Sigmoid colon (tissue), 4 donors: ENCODE measurements at regions not wholly inside any gene's neighbourhood (a gene's known extent, or its start where the extent isn't known, plus 50 kb on each side); places are given as distances from the start of the nearest gene placed in this dataset.

Experiments
- EP300 ChIP-seq, 4 donors: sonication (generic); formaldehyde crosslinking; IDR thresholded peaks; one replicate each; pipeline ENCODE4 v1.6.1; 2017; ENCODE audit warnings: antibody characterized with exemption in 4 of 4
- POLR2A ChIP-seq, 2 donors: fragments of 450-650 bp; IDR thresholded peaks; one replicate each; pipeline ENCODE4 v1.6.1; 2016; ENCODE audit warnings: antibody characterized with exemption in 2 of 2, mild to moderate bottlenecking in 2 of 2, moderate library complexity in 2 of 2
- TF ChIP-seq, protein P1 (sequence below), 4 experiments: fragments of 450-650 bp in 3 of 4; fragments of 200-600 bp in 1 of 4; IDR thresholded peaks; one replicate each; pipeline ENCODE4 v1.5.1; 2016 to 2019; ENCODE audit warnings: antibody characterized with exemption in 4 of 4, mild to moderate bottlenecking in 3 of 4, moderate library complexity in 2 of 4

DNA sequence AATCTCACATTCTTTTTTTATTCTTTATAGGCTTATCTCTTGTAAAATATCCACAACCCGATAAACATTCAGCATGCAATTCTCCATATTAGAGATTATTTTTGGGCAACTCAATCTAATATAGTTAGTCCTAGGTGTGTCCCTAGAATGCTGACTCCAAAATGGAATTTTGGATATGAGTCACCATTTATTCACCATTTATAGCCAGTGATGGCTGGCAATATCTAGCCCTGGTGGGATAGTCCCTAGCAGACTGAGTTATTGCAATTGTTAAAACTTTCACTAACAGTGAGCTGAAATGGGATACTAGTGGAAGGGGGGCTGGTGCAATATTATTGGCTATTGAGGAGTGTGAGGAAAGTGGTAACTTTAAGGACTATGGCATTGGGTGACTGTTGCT lies 401.6 kb downstream of the SLC4A3 start:
- no peak for TF ChIP-seq EP300 (IDR thresholded peaks at IDR 0.05)
- TF ChIP-seq, protein P1, sequence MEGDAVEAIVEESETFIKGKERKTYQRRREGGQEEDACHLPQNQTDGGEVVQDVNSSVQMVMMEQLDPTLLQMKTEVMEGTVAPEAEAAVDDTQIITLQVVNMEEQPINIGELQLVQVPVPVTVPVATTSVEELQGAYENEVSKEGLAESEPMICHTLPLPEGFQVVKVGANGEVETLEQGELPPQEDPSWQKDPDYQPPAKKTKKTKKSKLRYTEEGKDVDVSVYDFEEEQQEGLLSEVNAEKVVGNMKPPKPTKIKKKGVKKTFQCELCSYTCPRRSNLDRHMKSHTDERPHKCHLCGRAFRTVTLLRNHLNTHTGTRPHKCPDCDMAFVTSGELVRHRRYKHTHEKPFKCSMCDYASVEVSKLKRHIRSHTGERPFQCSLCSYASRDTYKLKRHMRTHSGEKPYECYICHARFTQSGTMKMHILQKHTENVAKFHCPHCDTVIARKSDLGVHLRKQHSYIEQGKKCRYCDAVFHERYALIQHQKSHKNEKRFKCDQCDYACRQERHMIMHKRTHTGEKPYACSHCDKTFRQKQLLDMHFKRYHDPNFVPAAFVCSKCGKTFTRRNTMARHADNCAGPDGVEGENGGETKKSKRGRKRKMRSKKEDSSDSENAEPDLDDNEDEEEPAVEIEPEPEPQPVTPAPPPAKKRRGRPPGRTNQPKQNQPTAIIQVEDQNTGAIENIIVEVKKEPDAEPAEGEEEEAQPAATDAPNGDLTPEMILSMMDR (IDR thresholded peaks at IDR 0.05) = no peak
- no peak for TF ChIP-seq POLR2A (IDR thresholded peaks at IDR 0.05)
